ENCODE measurements at regions not wholly inside any gene's neighbourhood (a gene's known extent, or its start where the extent isn't known, plus 50 kb on each side); places are given as distances from the start of the nearest gene placed in this dataset.

DNA sequence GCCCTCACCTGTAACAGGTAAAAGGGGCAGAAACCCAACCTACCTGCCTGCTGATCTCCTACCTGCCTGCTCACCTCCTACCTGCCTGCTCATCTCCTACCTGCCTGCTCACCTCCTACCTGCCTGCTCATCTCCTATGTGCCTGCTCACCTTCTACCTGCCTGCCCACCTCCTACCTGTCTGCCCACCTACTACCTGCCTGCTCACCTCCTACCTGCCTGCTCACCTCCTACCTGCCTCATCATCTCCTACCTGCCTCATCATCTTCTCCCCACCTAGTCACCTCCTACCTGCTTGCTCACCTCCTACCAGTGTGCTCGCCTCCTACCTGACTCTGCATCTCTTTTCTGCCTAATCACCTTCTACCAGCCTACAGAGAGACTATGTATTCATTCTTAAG is 452.9 kb downstream of the MATN1 start:
- TF ChIP-seq EZH2 (conservative IDR thresholded peaks at IDR 0.05; ENCODE audit: low read depth, low read length) (no peak), ZFP1 (CRISPR knock-in tag; IDR thresholded peaks at IDR 0.05) (no peak), MXI1 (IDR thresholded peaks at IDR 0.05; ENCODE audit: borderline replicate concordance, low read depth, low read length) (no peak), ZNF776 (CRISPR knock-in tag; IDR thresholded peaks at IDR 0.05) (no peak), ZNF160 (CRISPR knock-in tag; IDR thresholded peaks at IDR 0.05) (no peak), NR1H2 (CRISPR knock-in tag; IDR thresholded peaks at IDR 0.05; ENCODE audit: borderline replicate concordance, low read depth) (no peak), ZNF670 (CRISPR knock-in tag; IDR thresholded peaks at IDR 0.05; ENCODE audit: borderline replicate concordance) (no peak), SP2 (CRISPR knock-in tag; IDR thresholded peaks at IDR 0.05) (no peak), POLR2A (IDR thresholded peaks at IDR 0.05; ENCODE audit: insufficient read depth in 1 of 2, low read depth in 2 of 2, low read length in 2 of 2) (no peak), ZNF724P (CRISPR knock-in tag; IDR thresholded peaks at IDR 0.05; ENCODE audit: borderline replicate concordance) (no peak)
- TF ChIP-seq, protein P1, sequence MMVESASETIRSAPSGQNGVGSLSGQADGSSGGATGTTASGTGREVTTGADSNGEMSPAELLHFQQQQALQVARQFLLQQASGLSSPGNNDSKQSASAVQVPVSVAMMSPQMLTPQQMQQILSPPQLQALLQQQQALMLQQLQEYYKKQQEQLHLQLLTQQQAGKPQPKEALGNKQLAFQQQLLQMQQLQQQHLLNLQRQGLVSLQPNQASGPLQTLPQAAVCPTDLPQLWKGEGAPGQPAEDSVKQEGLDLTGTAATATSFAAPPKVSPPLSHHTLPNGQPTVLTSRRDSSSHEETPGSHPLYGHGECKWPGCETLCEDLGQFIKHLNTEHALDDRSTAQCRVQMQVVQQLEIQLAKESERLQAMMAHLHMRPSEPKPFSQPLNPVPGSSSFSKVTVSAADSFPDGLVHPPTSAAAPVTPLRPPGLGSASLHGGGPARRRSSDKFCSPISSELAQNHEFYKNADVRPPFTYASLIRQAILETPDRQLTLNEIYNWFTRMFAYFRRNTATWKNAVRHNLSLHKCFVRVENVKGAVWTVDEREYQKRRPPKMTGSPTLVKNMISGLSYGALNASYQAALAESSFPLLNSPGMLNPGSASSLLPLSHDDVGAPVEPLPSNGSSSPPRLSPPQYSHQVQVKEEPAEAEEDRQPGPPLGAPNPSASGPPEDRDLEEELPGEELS (CRISPR knock-in tag; IDR thresholded peaks at IDR 0.05): no peak
- TF ChIP-seq, protein P2, sequence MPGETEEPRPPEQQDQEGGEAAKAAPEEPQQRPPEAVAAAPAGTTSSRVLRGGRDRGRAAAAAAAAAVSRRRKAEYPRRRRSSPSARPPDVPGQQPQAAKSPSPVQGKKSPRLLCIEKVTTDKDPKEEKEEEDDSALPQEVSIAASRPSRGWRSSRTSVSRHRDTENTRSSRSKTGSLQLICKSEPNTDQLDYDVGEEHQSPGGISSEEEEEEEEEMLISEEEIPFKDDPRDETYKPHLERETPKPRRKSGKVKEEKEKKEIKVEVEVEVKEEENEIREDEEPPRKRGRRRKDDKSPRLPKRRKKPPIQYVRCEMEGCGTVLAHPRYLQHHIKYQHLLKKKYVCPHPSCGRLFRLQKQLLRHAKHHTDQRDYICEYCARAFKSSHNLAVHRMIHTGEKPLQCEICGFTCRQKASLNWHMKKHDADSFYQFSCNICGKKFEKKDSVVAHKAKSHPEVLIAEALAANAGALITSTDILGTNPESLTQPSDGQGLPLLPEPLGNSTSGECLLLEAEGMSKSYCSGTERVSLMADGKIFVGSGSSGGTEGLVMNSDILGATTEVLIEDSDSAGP (CRISPR knock-in tag; IDR thresholded peaks at IDR 0.05; ENCODE audit: borderline replicate concordance): no peak
- TF ChIP-seq, protein P3, sequence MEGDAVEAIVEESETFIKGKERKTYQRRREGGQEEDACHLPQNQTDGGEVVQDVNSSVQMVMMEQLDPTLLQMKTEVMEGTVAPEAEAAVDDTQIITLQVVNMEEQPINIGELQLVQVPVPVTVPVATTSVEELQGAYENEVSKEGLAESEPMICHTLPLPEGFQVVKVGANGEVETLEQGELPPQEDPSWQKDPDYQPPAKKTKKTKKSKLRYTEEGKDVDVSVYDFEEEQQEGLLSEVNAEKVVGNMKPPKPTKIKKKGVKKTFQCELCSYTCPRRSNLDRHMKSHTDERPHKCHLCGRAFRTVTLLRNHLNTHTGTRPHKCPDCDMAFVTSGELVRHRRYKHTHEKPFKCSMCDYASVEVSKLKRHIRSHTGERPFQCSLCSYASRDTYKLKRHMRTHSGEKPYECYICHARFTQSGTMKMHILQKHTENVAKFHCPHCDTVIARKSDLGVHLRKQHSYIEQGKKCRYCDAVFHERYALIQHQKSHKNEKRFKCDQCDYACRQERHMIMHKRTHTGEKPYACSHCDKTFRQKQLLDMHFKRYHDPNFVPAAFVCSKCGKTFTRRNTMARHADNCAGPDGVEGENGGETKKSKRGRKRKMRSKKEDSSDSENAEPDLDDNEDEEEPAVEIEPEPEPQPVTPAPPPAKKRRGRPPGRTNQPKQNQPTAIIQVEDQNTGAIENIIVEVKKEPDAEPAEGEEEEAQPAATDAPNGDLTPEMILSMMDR (CRISPR knock-in tag; IDR thresholded peaks at IDR 0.05): no peak
- TF ChIP-seq, protein P4, sequence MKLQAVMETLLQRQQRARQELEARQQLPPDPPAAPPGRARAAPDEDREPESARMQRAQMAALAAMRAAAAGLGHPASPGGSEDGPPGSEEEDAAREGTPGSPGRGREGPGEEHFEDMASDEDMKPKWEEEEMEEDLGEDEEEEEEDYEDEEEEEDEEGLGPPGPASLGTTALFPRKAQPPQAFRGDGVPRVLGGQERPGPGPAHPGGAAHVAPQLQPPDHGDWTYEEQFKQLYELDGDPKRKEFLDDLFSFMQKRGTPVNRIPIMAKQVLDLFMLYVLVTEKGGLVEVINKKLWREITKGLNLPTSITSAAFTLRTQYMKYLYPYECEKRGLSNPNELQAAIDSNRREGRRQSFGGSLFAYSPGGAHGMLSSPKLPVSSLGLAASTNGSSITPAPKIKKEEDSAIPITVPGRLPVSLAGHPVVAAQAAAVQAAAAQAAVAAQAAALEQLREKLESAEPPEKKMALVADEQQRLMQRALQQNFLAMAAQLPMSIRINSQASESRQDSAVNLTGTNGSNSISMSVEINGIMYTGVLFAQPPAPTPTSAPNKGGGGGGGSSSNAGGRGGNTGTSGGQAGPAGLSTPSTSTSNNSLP (IDR thresholded peaks at IDR 0.05; ENCODE audit: low read depth, low read length): no peak
